Fibroblast of lung (primary cell): ENCODE measurements at regions not wholly inside any gene's neighbourhood (a gene's known extent, or its start where the extent isn't known, plus 50 kb on each side); places are given as distances from the start of the nearest gene placed in this dataset.

Experiments used
- DNase-seq, 2 donors: peaks; one replicate each; pipeline versions ENCODE4 v3.0.0 to v3.0.0-alpha.2; 2010; ENCODE audit warnings: low read depth in 2 of 2
- H2AFZ ChIP-seq: 2 replicates; pipeline ENCODE4 v1.5.1; 2012; ENCODE audit warnings: low read length, control low read depth, inconsistent platforms
- H3K27ac ChIP-seq: 2 replicates; pipeline ENCODE4 v1.5.1; 2011; ENCODE audit warnings: low read length, control low read depth; ENCODE audit not compliant: insufficient read depth
- H3K27me3 ChIP-seq: 2 replicates; pipeline ENCODE4 v1.5.1; 2011; ENCODE audit warnings: mild to moderate bottlenecking, low read length; ENCODE audit not compliant: control insufficient read depth, insufficient read depth
- H3K36me3 ChIP-seq: 2 replicates; pipeline ENCODE4 v1.5.1; 2011; ENCODE audit warnings: low read length; ENCODE audit not compliant: control insufficient read depth, insufficient read depth
- H3K4me1 ChIP-seq: 2 replicates; pipeline ENCODE4 v1.5.1; 2011; ENCODE audit warnings: low read length; ENCODE audit not compliant: control insufficient read depth, insufficient read depth; ENCODE audit errors: extremely low read depth
- H3K4me2 ChIP-seq: 2 replicates; pipeline ENCODE4 v1.5.1; 2011; ENCODE audit warnings: low read length, control low read depth; ENCODE audit not compliant: insufficient read depth; ENCODE audit errors: extremely low read depth
- H3K4me3 ChIP-seq, 4 experiments: fragments of 200-600 bp in 1 of 4; sonication (generic) in 1 of 4; replicated peaks in 1 of 4; 2 replicates each; pipeline ENCODE4 v1.5.1; 2011 to 2016; ENCODE audit warnings: low read length in 4 of 4, low read depth in 3 of 4, mild to moderate bottlenecking in 3 of 4, control low read depth in 2 of 4, inconsistent platforms in 1 of 4, mixed read lengths in 1 of 4; ENCODE audit not compliant: insufficient read depth in 1 of 4; ENCODE audit errors: control extremely low read depth in 1 of 4
- H3K79me2 ChIP-seq: 2 replicates; pipeline ENCODE4 v1.5.1; 2012; ENCODE audit warnings: mild to moderate bottlenecking, low read length, inconsistent platforms; ENCODE audit not compliant: control insufficient read depth, insufficient read depth
- H3K9ac ChIP-seq: 2 replicates; pipeline ENCODE4 v1.5.1; 2011; ENCODE audit warnings: mild to moderate bottlenecking, low read length, control low read depth; ENCODE audit not compliant: insufficient read depth
- H3K9me3 ChIP-seq: 2 replicates; pipeline ENCODE4 v1.5.1; 2012; ENCODE audit warnings: low read depth, low read length; ENCODE audit not compliant: control insufficient read depth, insufficient read depth
- H4K20me1 ChIP-seq: 2 replicates; pipeline ENCODE4 v1.5.1; 2011; ENCODE audit warnings: low read length; ENCODE audit not compliant: control insufficient read depth, insufficient read depth; ENCODE audit errors: extremely low read depth
- CTCF ChIP-seq, 2 donors: IDR thresholded peaks in 1 of 2; conservative IDR thresholded peaks in 1 of 2; 1 replicate in 1 of 2; 2 replicates in 1 of 2; pipeline ENCODE4 v1.5.1; 2011 to 2012; ENCODE audit warnings: low read length in 2 of 2, control low read depth in 1 of 2, inconsistent platforms in 1 of 2, low read depth in 1 of 2, mild to moderate bottlenecking in 1 of 2
- EZH2 ChIP-seq: IDR thresholded peaks from 2 replicates; pipeline ENCODE4 v1.5.1; 2012; ENCODE audit warnings: low read length, control low read depth, mild to moderate bottlenecking; ENCODE audit errors: missing control alignments

GRCh38 chr5:2124434-2125170 is 241.9 kb upstream of the IRX4 start:
- no peak overlapping the region for H3K4me3 ChIP-seq
- no peaks in the 10 kb centered on the region for H4K20me1 ChIP-seq
- H3K4me1 ChIP-seq: no peaks in the 10 kb centered on the region
- TF ChIP-seq EZH2 (no peak), CTCF (conservative IDR thresholded peaks at IDR 0.05 in 1 of 2, IDR thresholded peaks at IDR 0.05 in 1 of 2; ENCODE audit: low read depth in 1 of 2, low read length in 2 of 2) (no peak)
- H2AFZ ChIP-seq: no peak overlapping the region
- no peak for DNase-seq
- H3K79me2 ChIP-seq: no peaks in the 10 kb centered on the region
- no peaks in the 10 kb centered on the region for H3K9me3 ChIP-seq
- H3K27ac ChIP-seq: no peak overlapping the region
- H3K27me3 ChIP-seq: no peaks in the 10 kb centered on the region
- no peaks in the 10 kb centered on the region for H3K36me3 ChIP-seq
- no peak overlapping the region for H3K4me2 ChIP-seq
- H3K9ac ChIP-seq: no peak overlapping the region

- no peak for DNase-seq
- no peak for TF ChIP-seq EZH2
- H3K9me3 ChIP-seq: no peaks in the 10 kb centered on the region
- H2AFZ ChIP-seq: no peak overlapping the region
- no peak overlapping the region for H3K9ac ChIP-seq
- H3K27ac ChIP-seq: no peak overlapping the region
- no peaks in the 10 kb centered on the region for H3K27me3 ChIP-seq
- no peaks in the 10 kb centered on the region for H4K20me1 ChIP-seq
- no peaks in the 10 kb centered on the region for H3K36me3 ChIP-seq
- no peak overlapping the region for H3K4me2 ChIP-seq
- no peaks in the 10 kb centered on the region for H3K79me2 ChIP-seq
- no peak overlapping the region for H3K4me3 ChIP-seq
- H3K4me1 ChIP-seq: no peaks in the 10 kb centered on the region
Measured at GRCh38 chr5:2123874-2124273, 241.1 kb upstream of the IRX4 start.

- no peak for DNase-seq
- Histone ChIP-seq H3K79me2 (no peaks in the 10 kb centered on the region), H3K4me2 (no peak overlapping the region), H3K4me3 (no peak overlapping the region), H2AFZ (no peak overlapping the region), H3K9me3 (no peaks in the 10 kb centered on the region), H3K4me1 (no peaks in the 10 kb centered on the region), H3K36me3 (no peaks in the 10 kb centered on the region), H3K9ac (no peak overlapping the region), H3K27me3 (no peaks in the 10 kb centered on the region), H3K27ac (no peak overlapping the region), H4K20me1 (no peaks in the 10 kb centered on the region)
- TF ChIP-seq CTCF (conservative IDR thresholded peaks at IDR 0.05 in 1 of 2, IDR thresholded peaks at IDR 0.05 in 1 of 2; ENCODE audit: low read depth in 1 of 2, low read length in 2 of 2) (no peak), EZH2 (no peak)
Measured at GRCh38 chr5:2120361-2120760, 237.6 kb upstream of the IRX4 start.
